DMS114 treated with DMSO at 0.1 percent for 48 hours (cell line): ENCODE measurements at regions not wholly inside any gene's neighbourhood (a gene's known extent, or its start where the extent isn't known, plus 50 kb on each side); places are given as distances from the start of the nearest gene placed in this dataset.

Experiments used
- DNase-seq: peaks from one replicate; lab custom pipeline; 2025; ENCODE audit not compliant: unreplicated experiment; lab: John Stamatoyannopoulos, UW

- no peak for DNase-seq
Observed at GRCh38 chr2:146944601-146945000, 900.2 kb upstream of the ACVR2A start.

DNA sequence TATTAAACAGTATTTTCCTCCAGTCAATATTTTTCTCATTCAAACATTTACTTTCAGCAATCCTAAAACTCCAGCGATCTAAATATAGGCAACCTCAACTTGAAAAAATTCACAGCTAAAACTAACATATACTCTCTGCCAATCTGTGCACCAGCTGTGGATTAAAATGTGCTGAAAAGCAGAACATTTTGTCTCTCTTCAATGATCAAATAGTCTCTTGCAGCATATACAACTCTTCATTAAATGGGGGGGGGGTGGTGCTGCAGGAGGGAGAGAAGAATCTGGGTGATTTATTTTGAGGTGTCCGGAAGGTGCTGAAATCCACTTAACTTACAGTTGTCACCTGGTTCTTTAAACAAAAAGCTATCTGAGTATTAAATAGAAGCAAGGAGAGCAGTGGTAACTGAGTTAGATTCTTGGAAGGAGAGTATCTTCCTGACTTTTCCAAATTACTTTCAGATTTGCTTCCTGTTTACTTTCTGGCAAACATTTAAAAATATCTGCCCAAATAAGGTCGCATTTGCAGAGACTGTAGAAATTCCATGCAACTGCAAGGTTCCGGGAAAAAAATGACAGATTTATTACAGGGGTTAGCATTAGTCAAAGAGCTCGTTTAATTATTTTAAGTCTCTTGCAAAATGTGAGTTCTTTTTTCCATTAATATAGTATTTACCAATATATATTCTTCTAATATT is 904.7 kb upstream of the ACVR2A start:
- DNase-seq, result no peak

DNA sequence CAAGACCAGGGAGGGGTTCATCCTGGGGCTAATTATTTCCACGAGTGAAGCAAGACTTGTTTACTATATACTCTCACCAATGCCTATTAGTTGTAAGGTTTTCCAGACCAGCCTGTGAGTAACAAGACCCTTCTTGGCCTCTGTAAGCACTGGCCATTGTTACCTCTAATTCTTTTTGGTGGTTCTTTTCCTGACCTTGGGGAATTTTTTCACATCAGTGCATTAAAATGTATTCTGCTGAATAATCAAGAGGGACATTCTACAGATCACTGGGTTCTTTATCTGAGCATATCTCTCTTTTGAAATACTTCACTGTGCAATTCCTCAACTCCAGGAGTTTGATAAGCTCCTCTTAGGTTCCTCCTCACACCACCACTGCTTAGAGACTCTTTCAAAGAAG is 909.9 kb upstream of the ACVR2A start:
- DNase-seq, result no peak

DNA sequence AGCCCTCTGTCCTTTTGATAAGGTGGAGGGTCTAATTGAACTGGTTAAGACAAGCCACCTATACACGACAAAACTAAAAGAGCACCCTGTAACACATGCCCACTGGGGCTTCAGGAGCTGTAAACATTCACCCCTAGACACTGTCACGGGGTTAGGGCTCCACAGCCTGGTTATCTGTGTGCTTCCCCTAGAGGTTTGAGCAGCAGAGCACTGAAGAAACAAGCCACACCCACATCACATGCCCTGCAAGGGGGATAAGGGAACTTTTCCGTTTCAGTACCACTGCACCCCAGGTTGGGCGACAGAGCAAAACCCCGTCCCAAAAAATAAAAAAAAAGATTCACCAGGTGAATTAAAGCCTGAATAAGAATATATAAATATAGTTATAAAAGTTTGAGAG is 913.7 kb upstream of the ACVR2A start:
- DNase-seq, result no peak

DNA sequence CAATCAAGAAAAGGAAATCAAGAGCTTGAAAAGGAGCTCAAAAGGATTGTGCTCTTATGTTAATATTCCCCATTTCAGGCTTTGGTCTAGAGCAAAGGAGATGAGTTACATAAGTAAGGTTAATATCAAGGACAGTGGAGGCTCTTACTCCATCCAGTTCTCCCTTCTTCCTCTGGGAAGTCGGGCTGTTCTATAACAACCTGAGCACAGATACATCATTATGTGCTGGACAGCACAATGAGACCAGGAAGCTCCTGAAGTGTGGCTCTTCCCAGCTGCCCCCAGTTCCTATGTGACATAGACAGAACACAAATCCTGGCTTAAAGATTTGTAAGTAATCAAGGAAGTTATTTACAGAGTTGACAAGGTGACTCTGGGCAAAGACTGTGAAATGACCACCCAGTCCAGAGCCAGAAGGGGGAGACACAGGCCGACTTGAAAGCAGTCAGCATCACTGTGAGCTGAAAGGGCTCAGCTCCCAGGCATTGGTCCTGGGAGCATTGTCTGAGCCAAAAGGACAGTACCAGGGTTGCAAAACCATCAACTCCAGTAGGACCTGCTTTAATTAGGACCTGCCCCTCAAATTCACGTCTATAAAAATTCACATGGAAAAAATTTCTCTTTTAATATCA is 917.6 kb upstream of the ACVR2A start:
- DNase-seq, result peak; percentile 15

- no peak for DNase-seq
Observed at GRCh38 chr2:146918280-146918679, 926.5 kb upstream of the ACVR2A start.

- no peak for DNase-seq
Observed at GRCh38 chr2:146917431-146918042, 927.3 kb upstream of the ACVR2A start.

DNA sequence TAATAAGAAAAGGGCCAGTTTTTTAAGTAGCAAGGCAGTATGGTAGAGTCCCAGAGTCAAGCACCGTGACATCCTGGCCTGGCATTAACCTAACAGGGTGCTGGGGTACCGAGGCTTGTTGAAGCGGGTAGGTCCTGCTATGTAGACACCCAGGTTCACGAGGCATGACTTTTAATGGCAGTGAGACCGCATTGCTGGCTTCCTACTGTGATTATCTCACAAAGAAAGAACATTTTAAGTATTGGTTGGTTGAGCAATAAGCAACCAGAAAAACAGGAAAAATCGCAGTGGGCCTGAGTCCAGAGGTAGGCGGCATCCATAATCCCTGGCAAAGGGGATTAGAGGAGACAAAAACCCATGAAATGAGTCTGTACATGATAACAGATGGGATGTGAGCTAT is 927.9 kb upstream of the ACVR2A start:
- DNase-seq, result no peak

GRCh38 chr2:146913476-146913875 is 931.4 kb upstream of the ACVR2A start:
- DNase-seq, result no peak

GRCh38 chr2:146912536-146912935 is 932.3 kb upstream of the ACVR2A start:
- DNase-seq, result no peak

DNA sequence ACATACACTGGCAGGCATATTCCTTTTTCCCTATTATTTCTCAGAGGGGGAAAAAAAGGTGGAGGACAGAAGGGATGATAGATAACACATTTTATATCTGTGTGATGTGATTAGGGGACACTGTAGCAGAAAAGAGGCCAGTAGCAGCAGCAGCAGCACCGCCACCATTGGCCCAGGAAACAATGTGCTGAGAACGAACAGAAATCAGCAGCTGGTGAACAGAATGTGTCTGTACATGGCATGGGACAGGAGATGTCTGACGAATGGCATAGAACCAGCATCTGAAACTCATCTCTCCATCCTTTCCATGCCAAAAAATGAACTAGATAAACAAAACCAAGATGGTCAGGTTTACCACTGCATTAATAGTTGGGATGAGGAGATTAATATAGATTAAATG is 936.1 kb upstream of the ACVR2A start:
- no peak for DNase-seq

GRCh38 chr2:146898083-146898482 is 946.7 kb upstream of the ACVR2A start:
- DNase-seq, result no peak

DNA sequence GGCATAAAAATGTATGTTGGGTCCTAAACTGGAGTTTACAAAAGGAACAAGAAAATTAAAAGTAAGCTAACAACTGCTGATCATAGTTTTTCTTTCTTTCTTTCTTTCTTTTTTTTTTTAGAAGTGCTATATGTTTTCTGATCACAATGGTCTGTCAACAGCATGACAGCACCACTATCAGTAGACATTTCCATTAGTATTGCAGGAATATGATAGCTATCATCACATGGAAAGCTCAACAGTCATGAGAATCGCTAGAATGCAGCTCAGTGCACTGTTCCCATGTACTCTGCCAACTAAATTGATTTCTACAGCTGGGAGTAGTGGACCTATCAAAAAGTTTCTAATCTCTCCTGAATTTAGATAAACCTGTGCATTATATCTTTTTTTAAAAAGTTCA is 950.3 kb upstream of the ACVR2A start:
- no peak for DNase-seq

- DNase-seq, result no peak
Observed at GRCh38 chr2:146893500-146894041, 951.3 kb upstream of the ACVR2A start.

DNA sequence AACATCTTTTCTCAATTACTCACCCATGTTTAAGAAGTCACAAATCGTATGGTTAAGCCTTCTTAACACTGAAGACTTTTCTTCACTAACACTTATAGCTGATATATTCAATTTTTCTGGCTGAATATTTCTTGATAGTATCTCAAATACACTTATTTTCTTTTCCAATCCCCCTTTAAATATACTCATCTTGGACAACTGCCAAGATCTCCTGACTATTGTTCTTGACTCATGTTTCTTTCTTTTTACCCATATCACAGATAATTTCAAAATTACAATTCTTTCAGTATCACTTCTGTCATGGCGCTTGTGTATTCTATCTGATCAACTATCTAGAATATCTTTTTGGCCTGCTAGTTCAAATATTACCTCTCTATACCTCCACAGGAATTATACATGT is 954.3 kb upstream of the ACVR2A start:
- DNase-seq, result no peak

- DNase-seq, result no peak
Observed at GRCh38 chr2:146879882-146880281, 964.9 kb upstream of the ACVR2A start.

DNA sequence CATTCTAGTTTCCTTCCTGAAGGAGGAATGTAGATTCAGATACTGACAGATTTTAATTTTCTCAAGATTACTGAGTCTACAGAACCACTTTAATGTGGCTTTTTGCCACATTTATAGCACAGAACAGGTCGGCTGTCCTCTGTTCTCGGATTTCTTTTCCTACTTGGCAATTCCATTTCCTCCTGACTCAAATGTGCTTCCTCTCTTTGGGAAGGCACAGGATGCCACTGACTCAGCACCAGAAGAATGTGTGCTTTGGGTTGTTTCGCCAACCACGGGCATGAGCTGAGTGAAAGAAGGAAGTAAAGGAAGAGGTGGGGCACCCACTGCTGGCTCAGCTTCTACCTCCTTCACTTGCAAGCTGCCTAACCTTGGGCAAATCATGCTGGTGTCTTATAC is 970.6 kb upstream of the ACVR2A start:
- no peak for DNase-seq

DNA sequence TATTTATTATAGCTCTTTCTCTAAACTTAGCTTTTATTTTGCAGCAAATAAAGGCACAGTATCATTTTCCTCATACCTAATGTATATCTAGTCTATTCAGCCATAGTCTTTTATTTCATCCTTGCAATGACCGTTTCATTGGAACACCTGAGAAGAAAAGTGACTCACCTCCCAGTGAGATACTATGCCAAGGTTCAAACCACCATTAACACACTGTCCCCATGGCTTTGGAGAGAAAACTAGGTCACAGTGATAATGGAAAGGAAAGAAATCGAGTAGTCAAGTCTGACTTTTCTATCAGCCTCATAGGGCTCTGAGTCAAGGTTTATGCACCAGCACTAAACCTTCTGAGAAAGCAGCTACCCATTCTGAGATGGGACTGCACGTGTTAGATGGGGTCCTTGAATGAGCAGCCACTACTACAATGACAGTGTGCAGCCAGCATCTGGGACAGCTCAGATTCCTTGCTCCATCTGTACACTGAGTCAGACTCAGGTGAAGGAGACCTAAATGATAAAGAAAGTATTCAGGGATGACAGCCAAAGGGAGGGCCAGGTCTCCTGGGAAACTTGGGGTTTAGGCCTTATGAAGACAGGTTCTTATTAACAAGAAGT is 971.1 kb upstream of the ACVR2A start:
- no peak for DNase-seq

GRCh38 chr2:146873056-146873455 is 971.8 kb upstream of the ACVR2A start:
- DNase-seq, result no peak

DNA sequence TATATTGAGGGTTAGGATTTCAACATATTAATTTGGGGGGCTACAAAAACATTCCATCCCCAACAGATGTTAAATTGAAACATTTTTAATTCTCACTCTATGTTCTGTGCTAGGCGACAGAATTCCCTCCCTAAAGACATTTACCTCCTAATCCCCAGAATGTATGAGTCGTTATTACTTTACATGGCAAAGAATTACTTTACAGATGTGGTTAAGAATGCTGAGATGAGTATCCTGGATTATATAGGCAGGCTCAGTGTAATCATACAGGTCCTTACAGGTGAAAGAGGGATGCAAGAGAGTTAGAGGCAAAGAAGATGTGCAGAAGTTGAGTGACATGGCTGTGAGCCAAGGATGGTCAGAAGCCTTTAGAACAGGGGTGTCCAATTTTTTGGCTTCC is 974.1 kb upstream of the ACVR2A start:
- no peak for DNase-seq

DNA sequence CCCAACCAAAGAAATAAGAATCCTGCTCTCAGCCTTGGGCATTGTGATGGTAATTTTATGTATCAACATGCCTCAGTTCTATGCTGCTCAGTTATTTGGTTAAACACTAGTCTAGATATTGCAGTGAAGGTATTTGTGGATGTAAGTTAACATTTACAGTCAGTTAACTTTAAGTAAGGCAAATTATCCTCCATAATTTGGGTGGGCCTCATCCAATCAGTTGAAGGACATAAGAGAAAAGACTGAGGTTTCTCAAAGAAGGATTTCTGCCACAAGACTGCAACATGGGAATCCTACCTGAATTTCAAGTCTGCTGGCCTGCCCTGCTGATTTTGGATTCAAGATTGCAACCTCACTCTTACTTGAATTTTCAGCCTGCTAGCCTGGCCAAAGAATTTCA is 975.5 kb upstream of the ACVR2A start:
- no peak for DNase-seq

GRCh38 chr2:146868051-146868450 is 976.8 kb upstream of the ACVR2A start:
- DNase-seq, result no peak
